Head of caudate nucleus (tissue), 42 donors: ENCODE measurements at regions not wholly inside any gene's neighbourhood (a gene's known extent, or its start where the extent isn't known, plus 50 kb on each side); places are given as distances from the start of the nearest gene placed in this dataset.
"Not testable (repeated sequence)": the region's sequence is repeated elsewhere in the genome, so short reads cannot be mapped to it uniquely, and the experiment has no call there.

Source experiments
- DNase-seq, 42 donors: peaks; one replicate each; pipeline versions ENCODE4 v3.0.0 to v3.0.0-alpha.2; 2020 to 2021; ENCODE audit warnings: mixed read lengths in 7 of 42
- intact Hi-C: fragments of 100-400 bp; cut with DNase I; formaldehyde crosslinking; loops from one replicate; pipeline ENCODE4 v1.15.0; 2022

DNA sequence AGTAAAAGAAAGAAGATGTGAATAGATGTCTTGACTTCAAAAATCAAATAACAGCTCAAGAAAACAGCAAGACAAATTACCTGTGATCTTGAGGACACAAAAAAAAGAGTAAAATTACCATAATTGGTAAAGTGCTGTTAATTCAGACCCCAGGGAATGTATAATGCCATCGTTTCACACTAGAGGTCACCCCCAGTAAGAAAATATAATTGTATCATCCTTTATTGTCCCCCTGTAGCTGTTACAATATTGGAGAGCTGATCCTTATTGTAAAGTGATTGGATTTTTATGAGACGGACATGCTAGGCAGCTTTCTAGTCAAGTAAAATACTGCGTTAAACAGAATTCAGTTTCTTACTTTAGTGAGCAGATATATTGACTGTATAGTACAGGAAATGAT lies 377.0 kb downstream of the TLE1 start:
- no peak for DNase-seq
- intact Hi-C loops: no loop called here

DNA sequence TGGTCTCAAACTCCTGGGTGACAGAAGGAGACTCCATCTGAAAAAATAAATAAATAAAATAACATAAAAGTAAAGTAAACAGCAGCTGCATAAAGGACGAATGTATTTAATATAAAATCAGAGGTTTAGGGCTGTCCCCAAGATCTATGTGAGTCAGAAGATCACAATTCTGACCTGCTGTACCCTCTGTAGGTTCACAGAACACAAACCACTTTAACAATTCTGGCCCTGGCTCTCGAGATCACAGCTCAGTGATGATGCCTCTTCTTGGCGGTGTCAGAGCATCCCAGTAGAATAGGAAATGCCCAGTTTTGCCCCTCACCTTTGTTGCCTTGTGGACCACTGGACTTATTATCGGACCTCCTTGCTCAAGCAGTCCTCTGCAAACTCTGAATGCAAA lies 380.9 kb downstream of the TLE1 start:
- intact Hi-C loops: no loop called here
- DNase-seq: no peak

DNA sequence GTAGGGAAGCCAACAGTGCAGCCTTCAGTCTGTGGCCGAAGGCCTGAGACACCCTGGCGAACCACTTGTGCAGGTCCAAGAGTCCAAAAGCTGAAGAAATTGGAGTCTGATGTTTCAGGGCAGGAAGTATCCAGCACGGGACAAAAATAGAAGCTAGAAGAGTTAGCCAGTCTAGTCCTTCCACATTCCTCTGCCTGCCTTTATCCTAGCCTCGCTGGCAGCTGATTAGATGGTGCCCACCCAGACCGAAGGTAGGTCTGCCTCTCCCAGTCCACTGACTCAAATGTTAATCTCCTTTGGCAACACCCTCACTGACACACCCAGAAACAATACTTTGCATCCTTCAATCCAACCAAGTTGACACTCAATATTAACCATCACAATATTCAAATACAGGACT lies 381.6 kb downstream of the TLE1 start:
- intact Hi-C loops, DNase-seq: not testable (repeated sequence)

DNA sequence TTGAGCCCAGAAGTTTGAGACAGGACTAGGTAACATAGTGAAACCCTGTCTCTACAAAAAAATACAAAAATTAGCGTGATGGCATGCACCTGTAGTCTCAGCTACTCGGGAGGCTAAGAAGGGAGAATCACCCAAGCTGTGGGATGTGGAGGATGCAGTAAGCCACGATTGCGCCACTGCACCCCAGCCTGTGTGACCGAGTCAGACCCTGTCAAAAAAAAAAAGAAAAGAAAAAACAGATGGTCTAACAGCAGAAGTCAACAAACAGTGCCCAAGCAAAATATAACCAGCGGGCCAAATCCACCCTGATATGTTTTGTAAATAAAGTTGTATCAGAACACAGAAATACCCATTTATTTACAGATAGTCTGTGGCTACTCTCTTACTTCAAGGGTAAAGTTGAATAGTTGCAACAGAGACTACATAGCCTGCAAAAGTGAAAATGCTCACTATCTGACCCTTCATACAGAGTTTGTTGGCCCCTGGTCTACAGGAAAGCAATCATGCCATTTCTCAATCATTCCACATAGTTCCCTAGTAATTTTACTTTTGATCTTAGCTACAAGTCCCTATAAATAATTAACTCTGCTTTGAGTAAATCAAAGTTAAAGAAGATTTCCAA lies 383.7 kb downstream of the TLE1 start:
- intact Hi-C loops: no loop called here
- DNase-seq: no peak

DNA sequence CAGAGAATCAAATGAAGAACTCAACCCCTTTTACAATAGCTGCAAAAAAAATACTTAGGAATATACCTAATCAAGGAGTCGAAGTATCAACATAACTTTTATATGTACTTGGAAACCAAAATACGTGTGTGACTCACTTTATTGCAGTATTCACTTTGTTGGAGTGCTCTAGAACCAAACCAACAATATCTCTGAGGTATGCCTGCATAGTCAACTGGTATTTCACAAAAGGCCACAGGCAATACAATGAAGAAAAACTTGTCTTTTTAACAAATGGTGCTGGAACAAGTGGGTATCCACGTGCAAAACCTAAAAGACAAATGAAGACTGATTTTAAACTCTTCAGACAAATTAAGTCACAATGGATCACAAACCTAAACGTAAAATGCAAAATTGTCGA lies 385.7 kb downstream of the TLE1 start:
- DNase-seq: no peak
- intact Hi-C loops: no loop called here

DNA sequence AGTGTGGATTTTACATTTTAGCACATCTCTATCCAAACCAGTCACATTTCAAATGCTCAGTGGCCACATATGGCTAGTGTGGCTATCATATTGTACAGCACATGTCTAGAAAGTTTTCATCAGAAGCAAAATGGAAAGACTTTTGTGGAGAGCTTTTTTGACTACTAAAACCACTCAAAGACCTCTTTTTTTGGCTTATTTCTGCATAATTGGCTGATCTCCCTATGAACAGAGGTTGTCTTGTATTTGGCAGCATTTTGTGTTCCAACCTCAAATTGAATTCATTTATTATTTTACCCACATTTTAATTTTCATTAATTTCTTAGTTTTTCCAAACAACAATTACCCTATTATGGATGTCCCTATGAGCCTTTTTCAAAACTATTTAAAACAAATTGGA lies 395.7 kb downstream of the TLE1 start:
- no peak for DNase-seq
- intact Hi-C loops: no loop called here

DNA sequence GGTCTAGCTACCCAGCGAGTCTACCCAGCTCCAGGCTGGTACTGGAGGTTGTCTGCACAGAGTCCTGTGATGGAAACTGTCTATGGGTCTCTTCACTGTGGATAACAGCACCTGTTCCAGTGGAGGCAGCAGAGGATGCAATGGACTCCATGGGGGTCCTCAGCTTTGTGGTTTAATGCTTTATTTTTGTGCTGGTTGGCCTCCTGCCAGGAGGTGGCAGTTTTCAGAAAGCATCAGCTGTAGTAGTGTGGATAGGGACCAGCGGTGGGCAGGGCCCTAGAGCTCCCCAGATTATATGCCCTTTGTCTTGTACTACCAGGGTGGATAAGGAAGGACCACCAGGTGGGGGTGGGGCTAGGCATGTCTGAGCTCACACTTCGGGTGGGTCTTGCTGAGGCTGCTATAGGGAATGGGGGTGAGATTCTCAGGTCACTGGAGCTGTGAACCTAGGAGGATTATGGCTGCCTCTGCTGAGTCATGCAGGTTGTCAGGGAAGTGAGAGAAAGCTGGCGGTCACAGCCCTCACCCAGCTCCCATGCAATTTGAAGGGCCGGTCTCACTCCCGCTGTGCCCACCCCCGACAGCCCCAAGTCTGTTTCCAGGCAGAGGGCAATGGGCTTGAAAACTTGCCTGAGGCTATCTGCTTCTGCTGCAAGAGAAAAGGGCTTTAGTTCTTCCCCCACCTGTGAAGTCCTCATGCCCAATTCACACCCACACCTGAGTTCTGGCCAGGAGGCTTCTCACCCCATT lies 397.1 kb downstream of the TLE1 start:
- DNase-seq: no peak
- intact Hi-C loops: no loop called here

DNA sequence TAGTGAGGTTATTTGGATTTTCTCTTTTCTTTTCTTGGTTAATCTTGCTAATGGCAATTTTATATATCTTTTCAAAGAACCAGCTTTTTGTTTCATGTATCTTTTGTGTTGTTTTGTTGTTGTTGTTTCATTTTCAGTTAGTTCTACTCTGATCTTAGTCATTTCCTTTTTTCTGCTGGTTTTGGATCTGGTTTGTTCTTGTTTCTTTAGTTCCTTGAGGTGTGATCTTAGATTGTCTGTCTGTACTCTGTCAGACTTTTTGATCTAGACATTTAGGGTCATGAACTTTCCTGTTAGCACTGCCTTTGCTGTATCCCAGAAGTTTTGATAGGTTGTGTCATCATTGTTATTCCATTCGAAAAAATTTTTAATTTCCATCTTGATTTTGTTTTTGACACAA lies 399.7 kb downstream of the TLE1 start:
- no peak for DNase-seq
- intact Hi-C loops: no loop called here

DNA sequence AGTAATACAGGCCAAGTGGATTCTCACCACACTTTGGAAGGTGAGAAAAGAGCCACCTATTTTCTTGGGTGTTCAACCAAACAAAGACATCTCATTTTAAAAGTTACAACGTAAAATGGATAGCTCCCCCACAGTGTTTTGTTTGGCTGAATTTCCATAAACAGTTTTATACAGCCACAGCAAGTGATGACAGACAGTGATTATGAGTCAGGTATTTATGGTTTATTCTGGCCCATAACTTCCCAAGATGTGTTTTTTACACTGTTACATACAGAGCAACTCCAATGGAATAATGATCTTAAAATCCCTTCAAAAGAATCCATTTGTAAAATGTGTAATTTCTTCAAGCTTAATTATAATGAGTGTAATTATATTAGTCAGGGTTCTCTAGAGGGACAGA lies 421.3 kb downstream of the TLE1 start:
- DNase-seq: no peak
- intact Hi-C loops: no loop called here

DNA sequence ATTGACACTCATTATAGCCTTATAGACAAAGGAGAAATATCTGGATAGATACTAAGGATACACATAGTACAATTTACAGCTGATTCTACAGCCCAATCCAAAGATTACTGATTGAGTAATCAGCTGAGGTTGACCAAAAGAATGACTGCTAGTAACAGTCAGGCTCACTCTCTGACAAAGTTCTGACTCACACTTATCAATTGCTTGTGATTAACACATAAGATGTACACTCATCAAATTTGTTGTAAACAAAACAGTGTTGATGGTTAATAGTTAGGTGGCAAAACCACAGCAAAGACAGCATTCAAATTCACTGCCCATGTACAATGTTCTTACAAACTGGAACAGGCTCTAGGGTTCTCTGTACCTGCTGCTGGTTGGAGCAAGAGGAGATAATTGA lies 422.7 kb downstream of the TLE1 start:
- DNase-seq: no peak
- intact Hi-C loops: no loop called here

DNA sequence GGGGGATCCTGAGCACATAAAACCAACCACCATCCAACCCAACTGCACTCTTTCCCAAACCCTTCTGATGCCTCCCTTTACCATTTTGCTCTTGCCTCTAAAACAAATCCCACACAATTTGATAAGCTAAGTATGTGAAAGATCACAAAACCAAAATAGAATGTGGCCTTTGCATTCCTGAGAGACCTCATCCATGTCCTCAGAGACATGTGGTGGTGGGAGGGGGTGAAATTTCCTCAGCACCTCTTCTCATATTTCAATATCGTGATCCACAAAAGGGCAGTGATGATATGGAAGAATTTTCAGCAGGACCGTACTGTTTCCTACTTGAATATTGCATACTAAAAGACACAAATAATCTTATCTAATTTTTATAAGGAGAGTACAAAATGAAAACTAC lies 423.3 kb downstream of the TLE1 start:
- DNase-seq: no peak
- intact Hi-C loops: no loop called here

DNA sequence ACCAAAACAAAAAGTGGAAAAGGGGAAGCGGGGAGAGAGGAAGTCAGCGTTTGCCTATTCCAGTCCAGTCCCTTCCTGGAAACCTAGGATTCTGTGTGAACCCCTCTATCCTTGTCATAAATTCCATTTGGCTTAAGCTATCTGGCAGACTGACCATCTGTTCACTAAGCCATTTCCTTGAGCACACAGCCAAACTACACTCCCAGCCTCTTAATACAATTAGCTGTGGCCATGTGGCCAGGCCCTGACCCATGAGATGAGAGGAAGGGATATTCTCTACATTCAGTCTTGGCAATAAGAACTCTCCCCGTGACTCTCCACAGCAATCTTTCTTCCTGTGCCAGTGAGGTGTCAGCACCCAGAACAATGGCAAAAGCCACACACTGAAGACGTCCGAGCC lies 424.8 kb downstream of the TLE1 start:
- no peak for DNase-seq
- intact Hi-C loops: no loop called here

DNA sequence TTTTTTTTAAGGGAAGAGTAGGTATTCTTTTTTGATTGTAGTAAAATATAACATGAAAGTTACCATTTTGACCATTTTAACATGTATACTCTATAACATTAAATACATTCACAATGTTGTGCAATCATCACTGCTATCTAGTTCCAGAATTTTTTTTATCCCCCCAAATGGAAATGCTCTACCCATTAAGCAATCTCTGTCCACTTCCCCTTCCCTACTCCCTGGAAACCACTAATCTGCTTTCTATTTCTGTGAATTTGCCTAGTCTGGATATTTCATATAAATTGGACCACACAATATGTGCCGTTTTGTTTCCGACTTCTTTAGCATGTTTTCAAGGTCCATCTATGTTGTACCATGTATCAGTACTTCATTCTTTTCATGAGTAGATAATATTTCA lies 429.5 kb downstream of the TLE1 start:
- intact Hi-C loops: no loop called here
- no peak for DNase-seq

DNA sequence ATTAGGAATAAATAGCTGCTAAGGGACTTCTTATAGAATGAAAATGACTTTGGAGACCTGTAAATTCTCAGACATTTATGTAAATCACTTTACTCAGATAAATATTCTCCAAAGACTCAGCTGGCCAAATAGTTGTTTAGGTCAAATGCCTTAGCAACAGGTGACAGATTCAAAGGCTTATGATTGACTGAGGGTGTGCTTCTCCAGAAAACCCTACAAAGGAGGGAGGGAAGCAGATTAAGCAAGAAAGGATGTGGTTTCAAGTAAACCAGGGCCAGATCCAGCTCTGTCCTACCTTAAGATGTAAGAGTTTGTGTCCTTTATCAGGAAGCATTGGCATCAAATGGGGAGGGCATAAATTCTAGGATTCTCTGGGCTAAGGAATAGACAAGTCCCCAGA lies 433.0 kb downstream of the TLE1 start:
- intact Hi-C loops: no loop called here
- no peak for DNase-seq

DNA sequence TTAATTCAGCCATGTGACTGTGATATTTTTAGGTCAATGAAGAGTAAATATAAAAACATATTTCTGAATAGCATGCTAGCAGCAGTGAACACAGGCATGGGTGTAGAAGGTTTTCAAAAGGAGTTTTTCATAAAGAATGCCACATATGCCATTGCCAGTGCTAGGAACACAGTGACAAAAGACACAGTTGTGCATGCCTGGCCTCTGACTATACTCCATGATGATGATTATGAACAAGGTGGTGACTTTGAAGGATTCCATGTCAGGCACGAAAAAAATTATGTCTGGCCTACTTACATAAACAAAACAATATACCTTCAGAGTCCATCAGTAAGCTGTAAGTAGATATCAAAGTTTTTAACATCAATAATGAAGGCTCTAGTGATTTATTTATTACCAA lies 438.7 kb downstream of the TLE1 start:
- intact Hi-C loops: no loop called here
- DNase-seq: no peak

DNA sequence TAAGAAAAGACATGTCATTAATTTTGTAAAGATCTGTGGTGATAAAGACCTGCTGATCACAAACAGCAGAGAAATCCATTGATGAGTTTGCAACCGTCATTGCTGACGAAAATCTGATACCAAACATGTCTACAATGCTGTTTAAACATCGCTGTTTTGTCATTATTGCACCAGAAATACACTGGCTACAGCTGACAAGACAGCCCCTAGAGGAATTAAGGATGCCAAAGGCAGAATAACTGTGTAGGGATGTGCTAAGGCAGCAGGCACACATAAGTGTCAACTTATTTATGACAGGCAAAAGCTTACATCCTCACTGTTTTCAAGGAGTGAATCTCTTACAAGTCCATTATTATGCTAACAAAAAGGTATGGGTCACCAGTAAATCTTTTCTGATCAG lies 439.3 kb downstream of the TLE1 start:
- intact Hi-C loops: no loop called here
- no peak for DNase-seq

DNA sequence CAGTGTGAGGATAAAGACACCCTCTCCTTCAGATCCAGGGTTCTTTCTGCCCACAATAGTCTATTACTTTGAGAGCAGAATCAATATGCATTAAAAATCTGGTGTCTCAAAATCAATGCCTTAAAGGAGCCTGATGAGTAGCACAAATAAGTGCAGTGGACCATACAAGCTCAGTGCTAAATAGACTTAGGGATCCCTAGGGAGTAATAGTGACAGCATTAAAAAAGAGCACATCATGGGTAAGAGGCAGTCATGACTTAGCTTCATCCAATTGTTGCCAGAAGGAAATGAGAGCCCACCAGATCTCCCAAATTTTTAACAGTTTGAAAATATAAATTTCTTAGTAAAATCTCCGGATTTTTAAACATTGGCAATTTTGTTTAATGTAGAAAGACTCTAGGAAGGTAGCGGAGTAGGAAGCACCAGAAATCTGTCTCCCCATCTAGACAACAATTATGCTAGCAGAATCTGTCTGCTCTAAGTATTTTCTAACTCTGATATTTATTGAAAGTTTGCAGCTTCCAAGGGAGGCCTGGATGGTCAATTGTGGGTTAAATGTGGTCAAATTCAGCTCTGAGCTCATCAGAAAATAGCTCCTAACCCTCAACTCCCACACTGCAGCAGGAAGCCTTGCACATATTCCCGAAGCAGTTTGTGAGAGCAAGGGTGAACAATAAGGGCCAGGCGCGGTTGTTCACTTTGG lies 443.9 kb downstream of the TLE1 start:
- no peak for DNase-seq

DNA sequence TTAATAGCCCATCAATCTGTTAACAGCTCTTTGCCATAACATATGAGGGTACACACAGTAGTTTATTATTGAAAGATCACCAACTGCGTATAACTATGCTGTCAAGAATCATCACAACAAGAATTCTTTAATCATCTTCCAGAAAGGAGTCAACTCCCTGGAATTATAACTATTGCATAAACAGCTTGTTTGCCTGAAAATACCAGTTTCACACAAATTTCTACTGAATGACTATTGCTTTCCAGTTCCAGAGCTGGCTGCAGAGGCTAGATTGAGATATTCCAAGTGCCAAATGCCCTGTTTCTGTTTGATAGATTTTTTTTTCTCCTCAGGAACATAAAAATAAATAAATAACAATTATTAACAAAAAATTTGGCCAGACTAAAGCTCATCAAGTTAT lies 444.7 kb downstream of the TLE1 start:
- DNase-seq: no peak
- intact Hi-C loops: no loop called here

More for the DNA sequence above, 443.9 kb downstream of the TLE1 start:
- intact Hi-C loops: no loop called here

DNA sequence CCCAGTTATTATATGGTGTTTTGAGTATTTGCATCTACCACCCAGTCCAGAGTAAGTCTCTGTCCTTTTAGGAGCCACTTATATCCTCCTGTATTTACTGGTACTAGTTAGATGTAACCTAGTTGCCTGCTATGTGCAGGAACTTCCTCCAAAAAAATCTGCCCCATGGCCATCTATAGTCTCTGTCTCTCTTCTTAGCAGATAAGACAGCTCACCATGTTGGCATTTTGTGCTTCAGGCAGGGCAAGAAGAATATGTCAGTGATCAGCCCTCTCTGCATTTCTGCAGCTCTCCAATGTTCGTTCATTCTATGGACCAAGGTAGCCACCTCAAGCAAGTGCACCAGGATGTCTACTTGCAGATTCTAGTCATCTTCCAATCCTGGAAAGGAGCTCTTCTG lies 446.5 kb downstream of the TLE1 start:
- intact Hi-C loops: no loop called here
- DNase-seq: no peak

DNA sequence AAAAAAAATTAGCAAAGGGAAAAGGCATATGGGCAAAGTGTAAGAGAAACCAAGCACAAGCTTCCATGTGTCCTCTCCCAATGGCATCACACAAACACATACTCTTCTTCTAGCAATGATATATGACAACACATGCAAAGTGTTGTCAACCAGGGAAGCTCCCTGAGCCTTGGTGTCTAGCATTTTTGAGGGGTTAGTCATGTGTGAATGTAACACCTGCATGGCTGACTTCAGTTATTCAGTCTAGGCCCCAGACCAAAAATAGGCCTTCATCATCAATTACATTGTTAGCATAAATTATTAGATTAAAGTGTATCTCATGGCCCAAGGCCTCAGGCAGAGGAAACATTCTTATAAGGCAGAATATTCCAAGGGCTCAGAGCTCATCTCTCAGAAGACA lies 450.0 kb downstream of the TLE1 start:
- no peak for DNase-seq
- intact Hi-C loops: no loop called here
